WTC11 (cell line): ENCODE measurements at regions not wholly inside any gene's neighbourhood (a gene's known extent, or its start where the extent isn't known, plus 50 kb on each side); places are given as distances from the start of the nearest gene placed in this dataset.
A peak's percentile ranks its signal among the peaks of the same experiment; 100 is the strongest.

ENCODE experiments used
- ATAC-seq: fragments of 200-7000 bp; cut with Tn5 transposase; 2 replicates; pipeline ENCODE4 v1.10.0; 2021; ENCODE audit warnings: mild to moderate bottlenecking, moderate library complexity
- CTCF ChIA-PET: fragments of 300-600 bp; sonication (Branson Sonifier 250); formaldehyde crosslinking; loops from one replicate; lab custom pipeline; 2021; ENCODE audit warnings: antibody characterized with exemption; lab: Charles Lee
- POLR2A ChIA-PET: fragments of 350-600 bp; sonication (Branson Sonifier 250); formaldehyde crosslinking; loops from one replicate; lab custom pipeline; 2021; ENCODE audit warnings: antibody characterized with exemption; lab: Charles Lee
- DNase-seq: peaks from one replicate; pipeline ENCODE4 v3.0.0; 2021; ENCODE audit warnings: low spot score
- H3K27ac Mint-ChIP-seq: 2 replicates; pipeline ENCODE4 v1.8.0; 2021; ENCODE audit warnings: mixed read lengths
- H3K27me3 Mint-ChIP-seq: 2 replicates; pipeline ENCODE4 v1.8.0; 2021; ENCODE audit warnings: low read depth, mild to moderate bottlenecking, moderate library complexity, mixed read lengths
- H3K36me3 Mint-ChIP-seq: 2 replicates; pipeline ENCODE4 v1.8.0; 2021; ENCODE audit warnings: mixed read lengths
- H3K4me1 Mint-ChIP-seq: 2 replicates; pipeline ENCODE4 v1.8.0; 2022; ENCODE audit warnings: mixed read lengths
- H3K4me3 Mint-ChIP-seq: 2 replicates; pipeline ENCODE4 v1.8.0; 2021; ENCODE audit warnings: mild to moderate bottlenecking, moderate library complexity, mixed read lengths
- H3K9me3 Mint-ChIP-seq: 2 replicates; pipeline ENCODE4 v1.8.0; 2021; ENCODE audit warnings: mixed read lengths
- CBFB ChIP-seq: sonication (generic); formaldehyde crosslinking; IDR thresholded peaks from 2 replicates; pipeline ENCODE4 v1.8.1; 2022; ENCODE audit warnings: mild to moderate bottlenecking, low read depth, missing genetic modification reagents
- CREB1 ChIP-seq: sonication (generic); formaldehyde crosslinking; IDR thresholded peaks from 2 replicates; pipeline ENCODE4 v1.8.0; 2023; ENCODE audit warnings: mild to moderate bottlenecking, missing genetic modification reagents
- HMGXB4 ChIP-seq: sonication (generic); formaldehyde crosslinking; IDR thresholded peaks from 2 replicates; pipeline ENCODE4 v1.8.1; 2023; ENCODE audit warnings: mild to moderate bottlenecking, moderate library complexity, missing genetic modification reagents
- JUN ChIP-seq: sonication (generic); formaldehyde crosslinking; IDR thresholded peaks from 2 replicates; pipeline ENCODE4 v1.8.0; 2023; ENCODE audit warnings: mild to moderate bottlenecking, missing genetic modification reagents
- NFYB ChIP-seq: sonication (generic); formaldehyde crosslinking; conservative IDR thresholded peaks from 2 replicates; pipeline ENCODE4 v1.8.0; 2022; ENCODE audit warnings: low read depth, missing genetic modification reagents
- TEAD1 ChIP-seq: sonication (generic); formaldehyde crosslinking; IDR thresholded peaks from 2 replicates; pipeline ENCODE4 v1.8.0; 2022; ENCODE audit warnings: mild to moderate bottlenecking, missing genetic modification reagents
- TEAD4 ChIP-seq: sonication (generic); formaldehyde crosslinking; IDR thresholded peaks from 2 replicates; pipeline ENCODE4 v1.8.0; 2022; ENCODE audit warnings: mild to moderate bottlenecking, missing genetic modification reagents
- ZNF263 ChIP-seq: sonication (generic); formaldehyde crosslinking; IDR thresholded peaks from 2 replicates; pipeline ENCODE4 v1.8.1; 2022; ENCODE audit warnings: low read depth, mild to moderate bottlenecking, moderate library complexity, missing genetic modification reagents
- ZNF317 ChIP-seq: sonication (generic); formaldehyde crosslinking; IDR thresholded peaks from 2 replicates; pipeline ENCODE4 v1.8.1; 2023; ENCODE audit warnings: low read depth, mild to moderate bottlenecking, moderate library complexity, missing genetic modification reagents, borderline replicate concordance
- ZNF512 ChIP-seq: sonication (generic); formaldehyde crosslinking; IDR thresholded peaks from 2 replicates; pipeline ENCODE4 v1.8.1; 2022; ENCODE audit warnings: missing genetic modification reagents, borderline replicate concordance
- TF ChIP-seq, protein P1 (sequence below): sonication (generic); formaldehyde crosslinking; conservative IDR thresholded peaks from 2 replicates; pipeline ENCODE4 v1.8.1; 2023; ENCODE audit warnings: mild to moderate bottlenecking, low read depth, missing genetic modification reagents, moderate library complexity
- TF ChIP-seq, protein P2 (sequence below): sonication (generic); formaldehyde crosslinking; IDR thresholded peaks from 2 replicates; pipeline ENCODE4 v1.8.1; 2023; ENCODE audit warnings: mild to moderate bottlenecking, missing genetic modification reagents, borderline replicate concordance
- TF ChIP-seq, protein P3 (sequence below): fragments of 200-600 bp; IDR thresholded peaks from 2 replicates; pipeline ENCODE4 v1.8.0; 2022; ENCODE audit warnings: antibody characterized with exemption

- TF ChIP-seq, protein P1, sequence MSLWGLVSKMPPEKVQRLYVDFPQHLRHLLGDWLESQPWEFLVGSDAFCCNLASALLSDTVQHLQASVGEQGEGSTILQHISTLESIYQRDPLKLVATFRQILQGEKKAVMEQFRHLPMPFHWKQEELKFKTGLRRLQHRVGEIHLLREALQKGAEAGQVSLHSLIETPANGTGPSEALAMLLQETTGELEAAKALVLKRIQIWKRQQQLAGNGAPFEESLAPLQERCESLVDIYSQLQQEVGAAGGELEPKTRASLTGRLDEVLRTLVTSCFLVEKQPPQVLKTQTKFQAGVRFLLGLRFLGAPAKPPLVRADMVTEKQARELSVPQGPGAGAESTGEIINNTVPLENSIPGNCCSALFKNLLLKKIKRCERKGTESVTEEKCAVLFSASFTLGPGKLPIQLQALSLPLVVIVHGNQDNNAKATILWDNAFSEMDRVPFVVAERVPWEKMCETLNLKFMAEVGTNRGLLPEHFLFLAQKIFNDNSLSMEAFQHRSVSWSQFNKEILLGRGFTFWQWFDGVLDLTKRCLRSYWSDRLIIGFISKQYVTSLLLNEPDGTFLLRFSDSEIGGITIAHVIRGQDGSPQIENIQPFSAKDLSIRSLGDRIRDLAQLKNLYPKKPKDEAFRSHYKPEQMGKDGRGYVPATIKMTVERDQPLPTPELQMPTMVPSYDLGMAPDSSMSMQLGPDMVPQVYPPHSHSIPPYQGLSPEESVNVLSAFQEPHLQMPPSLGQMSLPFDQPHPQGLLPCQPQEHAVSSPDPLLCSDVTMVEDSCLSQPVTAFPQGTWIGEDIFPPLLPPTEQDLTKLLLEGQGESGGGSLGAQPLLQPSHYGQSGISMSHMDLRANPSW (CRISPR knock-in tag): no peak
- TF ChIP-seq, all 79 proteins: peak for 0
These were observed 86.7 kb upstream of the KLF7 start (continued) for GRCh38 chr2:207252416-207252815.

DNA sequence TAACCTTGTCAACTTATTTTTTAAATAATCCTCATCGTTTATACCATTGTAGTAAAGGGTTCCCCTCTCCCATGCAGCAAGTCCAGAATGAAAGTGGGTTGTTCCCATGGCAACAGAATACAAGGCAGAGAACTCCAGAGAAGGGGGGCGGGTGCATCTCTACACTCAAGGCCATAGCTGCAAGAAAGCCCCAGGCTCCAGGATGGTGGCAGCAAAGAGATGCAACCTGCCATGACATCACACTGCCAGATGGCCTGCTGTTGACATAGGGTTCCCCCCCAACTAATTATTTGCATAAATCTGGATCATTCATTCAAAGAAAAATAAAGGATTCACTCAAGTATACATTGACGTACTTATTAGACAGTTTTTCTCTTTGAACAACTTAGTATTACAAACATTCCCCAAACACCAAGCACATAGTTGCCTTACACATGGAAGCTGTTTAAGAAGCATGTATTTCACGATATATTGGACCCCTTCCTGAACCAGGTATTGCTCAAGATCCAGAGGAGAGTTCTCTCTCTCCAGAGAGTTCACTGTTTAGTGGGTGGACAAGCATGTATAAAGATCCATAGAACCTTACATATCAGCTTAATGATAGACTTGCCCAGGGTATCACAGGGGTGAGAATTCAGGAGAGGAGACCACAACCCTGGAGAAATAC is 87.4 kb upstream of the KLF7 start:
- ATAC-seq (peak; percentile 43; the same call in 1 of the 2 replicates), DNase-seq (peak; percentile 20)
- CTCF ChIA-PET: no interaction called here
- POLR2A ChIA-PET: no interaction called here
- no peaks in the 10 kb centered on the region for H3K9me3 Mint-ChIP-seq
- TF ChIP-seq, protein P2, sequence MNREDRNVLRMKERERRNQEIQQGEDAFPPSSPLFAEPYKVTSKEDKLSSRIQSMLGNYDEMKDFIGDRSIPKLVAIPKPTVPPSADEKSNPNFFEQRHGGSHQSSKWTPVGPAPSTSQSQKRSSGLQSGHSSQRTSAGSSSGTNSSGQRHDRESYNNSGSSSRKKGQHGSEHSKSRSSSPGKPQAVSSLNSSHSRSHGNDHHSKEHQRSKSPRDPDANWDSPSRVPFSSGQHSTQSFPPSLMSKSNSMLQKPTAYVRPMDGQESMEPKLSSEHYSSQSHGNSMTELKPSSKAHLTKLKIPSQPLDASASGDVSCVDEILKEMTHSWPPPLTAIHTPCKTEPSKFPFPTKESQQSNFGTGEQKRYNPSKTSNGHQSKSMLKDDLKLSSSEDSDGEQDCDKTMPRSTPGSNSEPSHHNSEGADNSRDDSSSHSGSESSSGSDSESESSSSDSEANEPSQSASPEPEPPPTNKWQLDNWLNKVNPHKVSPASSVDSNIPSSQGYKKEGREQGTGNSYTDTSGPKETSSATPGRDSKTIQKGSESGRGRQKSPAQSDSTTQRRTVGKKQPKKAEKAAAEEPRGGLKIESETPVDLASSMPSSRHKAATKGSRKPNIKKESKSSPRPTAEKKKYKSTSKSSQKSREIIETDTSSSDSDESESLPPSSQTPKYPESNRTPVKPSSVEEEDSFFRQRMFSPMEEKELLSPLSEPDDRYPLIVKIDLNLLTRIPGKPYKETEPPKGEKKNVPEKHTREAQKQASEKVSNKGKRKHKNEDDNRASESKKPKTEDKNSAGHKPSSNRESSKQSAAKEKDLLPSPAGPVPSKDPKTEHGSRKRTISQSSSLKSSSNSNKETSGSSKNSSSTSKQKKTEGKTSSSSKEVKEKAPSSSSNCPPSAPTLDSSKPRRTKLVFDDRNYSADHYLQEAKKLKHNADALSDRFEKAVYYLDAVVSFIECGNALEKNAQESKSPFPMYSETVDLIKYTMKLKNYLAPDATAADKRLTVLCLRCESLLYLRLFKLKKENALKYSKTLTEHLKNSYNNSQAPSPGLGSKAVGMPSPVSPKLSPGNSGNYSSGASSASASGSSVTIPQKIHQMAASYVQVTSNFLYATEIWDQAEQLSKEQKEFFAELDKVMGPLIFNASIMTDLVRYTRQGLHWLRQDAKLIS (CRISPR knock-in tag): no peak
- TF ChIP-seq ZNF263: no peak
- no peak overlapping the region for H3K4me3 Mint-ChIP-seq
- H3K36me3 Mint-ChIP-seq: no peaks in the 10 kb centered on the region
- H3K27ac Mint-ChIP-seq: no peak overlapping the region
- no peaks in the 10 kb centered on the region; the same call in 1 of the 2 replicates for H3K27me3 Mint-ChIP-seq
- H3K4me1 Mint-ChIP-seq: peaks cover 28% of the 10 kb centered on the region

DNA sequence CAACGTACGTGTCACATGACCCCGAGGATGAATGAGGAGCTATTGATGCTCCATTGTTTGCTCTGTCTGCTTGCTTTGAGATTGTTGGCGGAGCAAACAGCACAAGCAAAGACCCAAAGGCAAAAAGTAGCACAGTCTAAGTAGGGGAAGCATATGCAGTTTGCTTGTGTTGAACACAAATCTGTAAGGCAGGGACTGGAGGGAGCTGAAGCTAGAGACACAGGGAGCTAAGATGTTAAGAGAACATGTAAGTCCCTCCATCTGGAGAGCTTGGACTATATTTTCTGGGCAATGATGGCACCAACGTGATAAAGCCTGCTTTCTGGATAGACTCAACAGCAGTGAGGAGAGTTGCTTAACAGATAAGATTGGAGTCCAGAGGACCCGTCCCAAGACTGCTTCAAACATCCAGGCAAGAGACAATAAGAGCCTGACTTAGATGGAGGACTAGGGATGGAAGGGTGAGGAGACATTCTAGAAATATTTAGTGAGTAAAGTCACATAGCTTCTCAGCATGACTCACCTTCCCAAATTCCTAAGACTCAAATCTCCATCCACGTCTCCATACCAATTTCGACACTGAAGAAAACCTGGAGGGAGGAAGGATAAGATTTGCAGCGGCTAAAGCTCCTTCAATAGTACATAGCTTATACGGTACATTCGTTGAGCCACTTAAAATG is 88.1 kb upstream of the KLF7 start:
- ChIA-PET CTCF (no interaction called here), POLR2A (no interaction called here)
- ATAC-seq (no peak; the same call in 1 of the 2 replicates), DNase-seq (no peak)
- Mint-ChIP-seq H3K27me3 (no peaks in the 10 kb centered on the region; the same call in 1 of the 2 replicates), H3K4me1 (peaks cover 35% of the 10 kb centered on the region), H3K4me3 (no peak overlapping the region), H3K9me3 (no peaks in the 10 kb centered on the region), H3K27ac (no peak overlapping the region), H3K36me3 (no peaks in the 10 kb centered on the region)
- TF ChIP-seq HMGXB4 (no peak), CBFB (CRISPR knock-in tag) (no peak), CREB1 (no peak), JUN (no peak), ZNF512 (CRISPR knock-in tag) (no peak), TEAD4 (CRISPR knock-in tag) (no peak), NFYB (CRISPR knock-in tag) (no peak), ZNF317 (CRISPR knock-in tag) (no peak), TEAD1 (CRISPR knock-in tag) (no peak)
- TF ChIP-seq, protein P3, sequence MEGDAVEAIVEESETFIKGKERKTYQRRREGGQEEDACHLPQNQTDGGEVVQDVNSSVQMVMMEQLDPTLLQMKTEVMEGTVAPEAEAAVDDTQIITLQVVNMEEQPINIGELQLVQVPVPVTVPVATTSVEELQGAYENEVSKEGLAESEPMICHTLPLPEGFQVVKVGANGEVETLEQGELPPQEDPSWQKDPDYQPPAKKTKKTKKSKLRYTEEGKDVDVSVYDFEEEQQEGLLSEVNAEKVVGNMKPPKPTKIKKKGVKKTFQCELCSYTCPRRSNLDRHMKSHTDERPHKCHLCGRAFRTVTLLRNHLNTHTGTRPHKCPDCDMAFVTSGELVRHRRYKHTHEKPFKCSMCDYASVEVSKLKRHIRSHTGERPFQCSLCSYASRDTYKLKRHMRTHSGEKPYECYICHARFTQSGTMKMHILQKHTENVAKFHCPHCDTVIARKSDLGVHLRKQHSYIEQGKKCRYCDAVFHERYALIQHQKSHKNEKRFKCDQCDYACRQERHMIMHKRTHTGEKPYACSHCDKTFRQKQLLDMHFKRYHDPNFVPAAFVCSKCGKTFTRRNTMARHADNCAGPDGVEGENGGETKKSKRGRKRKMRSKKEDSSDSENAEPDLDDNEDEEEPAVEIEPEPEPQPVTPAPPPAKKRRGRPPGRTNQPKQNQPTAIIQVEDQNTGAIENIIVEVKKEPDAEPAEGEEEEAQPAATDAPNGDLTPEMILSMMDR: no peak
